PC-3 (cell line): ENCODE measurements at regions not wholly inside any gene's neighbourhood (a gene's known extent, or its start where the extent isn't known, plus 50 kb on each side); places are given as distances from the start of the nearest gene placed in this dataset.

Source experiments
- ATAC-seq: fragments of 200-7000 bp; cut with Tn5 transposase; 2 replicates; pipeline ENCODE4 v1.9.1; 2020; ENCODE audit warnings: mild to moderate bottlenecking, moderate library complexity
- BruUV-seq: library from RNA; stranded (reverse); fragments of 400-500 nt; replicated peaks from 2 replicates; lab custom pipeline; 2021; lab: Mats Ljungman, UMichigan
- CTCF ChIA-PET: fragments of 300-600 bp; sonication (Branson Sonifier 250); formaldehyde crosslinking; loops from one replicate; lab custom pipeline; 2022; ENCODE audit warnings: antibody characterized with exemption; lab: Charles Lee
- POLR2A ChIA-PET: fragments of 300-600 bp; sonication (Branson Sonifier 250); formaldehyde crosslinking; loops from one replicate; lab custom pipeline; 2022; ENCODE audit warnings: antibody characterized with exemption; ENCODE audit not compliant: unreplicated experiment; lab: Charles Lee
- DNase-seq: peaks from one replicate; pipeline ENCODE4 v3.0.0-alpha.2; 2015
- H2AFZ ChIP-seq: fragments of 300-600 bp; sonication (generic); 2 replicates; pipeline ENCODE4 v1.6.0; 2016; ENCODE audit warnings: antibody characterized with exemption, low read length
- H3F3A ChIP-seq: fragments of 300-600 bp; sonication (generic); one replicate; pipeline ENCODE4 v1.6.0; 2017; ENCODE audit warnings: antibody characterized with exemption, low read length, control low read depth, mild to moderate bottlenecking; ENCODE audit not compliant: unreplicated experiment
- H3K27ac ChIP-seq: fragments of 300-600 bp; sonication (generic); 2 replicates; pipeline ENCODE4 v1.5.1; 2016; ENCODE audit warnings: mild to moderate bottlenecking, low read length
- H3K27me3 ChIP-seq: fragments of 300-600 bp; sonication (generic); 2 replicates; pipeline ENCODE4 v1.6.1; 2016; ENCODE audit warnings: low read length, mixed read lengths
- H3K36me3 ChIP-seq: fragments of 300-600 bp; sonication (generic); 2 replicates; pipeline ENCODE4 v1.6.1; 2016; ENCODE audit warnings: low read depth, mixed run types, low read length, mixed read lengths
- H3K4me1 ChIP-seq: fragments of 300-600 bp; sonication (generic); 2 replicates; pipeline ENCODE4 v1.5.1; 2016; ENCODE audit warnings: low read length; ENCODE audit not compliant: insufficient read depth
- H3K4me2 ChIP-seq: fragments of 300-600 bp; sonication (generic); 2 replicates; pipeline ENCODE4 v1.6.0; 2016; ENCODE audit warnings: low read length
- H3K4me3 ChIP-seq: fragments of 300-600 bp; sonication (generic); 2 replicates; pipeline ENCODE4 v1.5.1; 2016; ENCODE audit warnings: mild to moderate bottlenecking, low read length, mixed read lengths
- H3K79me2 ChIP-seq: fragments of 300-600 bp; sonication (generic); 2 replicates; pipeline ENCODE4 v1.6.1; 2017; ENCODE audit warnings: low read length, mixed read lengths
- H3K9ac ChIP-seq: fragments of 300-600 bp; sonication (generic); 2 replicates; pipeline ENCODE4 v1.6.0; 2016; ENCODE audit warnings: mild to moderate bottlenecking, low read length
- H3K9me2 ChIP-seq: fragments of 300-600 bp; sonication (generic); replicated peaks from 2 replicates; pipeline ENCODE4 v1.6.1; 2016; ENCODE audit warnings: mixed run types, low read length, mixed read lengths
- H3K9me3 ChIP-seq: fragments of 300-600 bp; sonication (generic); 2 replicates; pipeline ENCODE4 v1.6.1; 2016; ENCODE audit warnings: low read length, mixed read lengths
- H4K20me1 ChIP-seq: fragments of 300-600 bp; sonication (generic); 2 replicates; pipeline ENCODE4 v1.6.1; 2016; ENCODE audit warnings: low read length, mixed read lengths
- EZH2 ChIP-seq: fragments of 300-600 bp; sonication (generic); IDR thresholded peaks from one replicate; pipeline ENCODE4 v1.6.1; 2017; ENCODE audit warnings: antibody characterized with exemption, mild to moderate bottlenecking, low read length; ENCODE audit not compliant: unreplicated experiment
- EZH2phosphoT487 ChIP-seq: fragments of 300-600 bp; sonication (generic); IDR thresholded peaks from 2 replicates; pipeline ENCODE4 v1.6.1; 2018; ENCODE audit warnings: mild to moderate bottlenecking, antibody characterized with exemption, low read length, borderline replicate concordance
- intact Hi-C: fragments of 100-400 bp; cut with micrococcal nuclease; formaldehyde crosslinking; loops from 2 replicates; pipeline ENCODE4 v1.9.0; 2023
- TF ChIP-seq, protein P1 (sequence below): fragments of 300-600 bp; sonication (generic); conservative IDR thresholded peaks from 2 replicates; pipeline ENCODE4 v1.5.1; 2017; ENCODE audit warnings: antibody characterized with exemption, low read depth, mild to moderate bottlenecking, low read length

DNA sequence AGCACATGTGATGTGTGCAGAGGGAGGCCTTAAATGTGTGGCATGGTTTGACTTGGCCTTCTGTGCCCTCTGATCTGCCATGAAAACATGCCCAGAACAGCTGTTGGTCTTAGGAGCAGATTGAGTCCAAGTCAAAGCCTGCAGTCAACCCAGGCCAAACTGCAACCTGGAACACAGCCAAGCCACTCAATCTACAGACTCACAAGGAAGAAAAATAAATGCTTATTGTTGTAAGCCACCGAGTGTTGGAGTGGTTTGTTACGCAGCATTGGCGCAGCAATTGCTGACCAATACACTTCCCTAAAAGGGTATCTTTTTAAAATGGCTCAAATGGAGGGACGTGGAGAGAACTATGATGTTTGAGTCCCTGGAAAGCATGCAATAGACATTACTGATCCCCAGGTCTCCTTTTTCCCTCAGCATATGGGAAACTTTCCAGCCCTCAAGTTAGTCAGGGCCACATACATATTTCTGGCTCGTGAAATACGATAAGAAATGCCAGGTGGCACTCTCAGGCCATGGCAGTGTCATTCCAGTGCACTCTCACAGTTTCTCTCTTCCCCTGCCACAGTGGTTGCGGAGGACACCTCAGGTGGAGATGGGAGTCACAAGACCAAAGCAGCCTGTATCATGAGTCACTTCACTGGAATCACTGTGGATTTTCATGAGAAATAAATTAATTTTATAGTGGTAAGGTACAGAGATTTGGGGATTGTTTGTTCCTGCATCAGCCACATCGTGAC, 168.0 kb upstream of the ZNF618 start:
- ATAC-seq (no peak), DNase-seq (peak; percentile 2)
- H4K20me1 ChIP-seq = no peaks in the 10 kb centered on the region
- ChIA-PET CTCF (no interaction called here), POLR2A (no interaction called here)
- intact Hi-C loops = no loop called here
- H3F3A ChIP-seq = no peaks in the 10 kb centered on the region
- H3K36me3 ChIP-seq = no peaks in the 10 kb centered on the region
- H3K79me2 ChIP-seq = no peaks in the 10 kb centered on the region
- no peaks in the 10 kb centered on the region for H3K27me3 ChIP-seq
- no peaks in the 10 kb centered on the region for H3K9me2 ChIP-seq
- H2AFZ ChIP-seq = no peak overlapping the region
- no peak overlapping the region for H3K4me3 ChIP-seq
- H3K4me2 ChIP-seq = no peak overlapping the region
- no peak for TF ChIP-seq EZH2
- no peak for TF ChIP-seq EZH2phosphoT487
- TF ChIP-seq, protein P1, sequence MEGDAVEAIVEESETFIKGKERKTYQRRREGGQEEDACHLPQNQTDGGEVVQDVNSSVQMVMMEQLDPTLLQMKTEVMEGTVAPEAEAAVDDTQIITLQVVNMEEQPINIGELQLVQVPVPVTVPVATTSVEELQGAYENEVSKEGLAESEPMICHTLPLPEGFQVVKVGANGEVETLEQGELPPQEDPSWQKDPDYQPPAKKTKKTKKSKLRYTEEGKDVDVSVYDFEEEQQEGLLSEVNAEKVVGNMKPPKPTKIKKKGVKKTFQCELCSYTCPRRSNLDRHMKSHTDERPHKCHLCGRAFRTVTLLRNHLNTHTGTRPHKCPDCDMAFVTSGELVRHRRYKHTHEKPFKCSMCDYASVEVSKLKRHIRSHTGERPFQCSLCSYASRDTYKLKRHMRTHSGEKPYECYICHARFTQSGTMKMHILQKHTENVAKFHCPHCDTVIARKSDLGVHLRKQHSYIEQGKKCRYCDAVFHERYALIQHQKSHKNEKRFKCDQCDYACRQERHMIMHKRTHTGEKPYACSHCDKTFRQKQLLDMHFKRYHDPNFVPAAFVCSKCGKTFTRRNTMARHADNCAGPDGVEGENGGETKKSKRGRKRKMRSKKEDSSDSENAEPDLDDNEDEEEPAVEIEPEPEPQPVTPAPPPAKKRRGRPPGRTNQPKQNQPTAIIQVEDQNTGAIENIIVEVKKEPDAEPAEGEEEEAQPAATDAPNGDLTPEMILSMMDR = no peak
- no peak overlapping the region for H3K27ac ChIP-seq
- H3K4me1 ChIP-seq = no peaks in the 10 kb centered on the region
- no peak overlapping the region for H3K9ac ChIP-seq
- no peaks in the 10 kb centered on the region for H3K9me3 ChIP-seq
- BruUV-seq = no TSS peak

DNA sequence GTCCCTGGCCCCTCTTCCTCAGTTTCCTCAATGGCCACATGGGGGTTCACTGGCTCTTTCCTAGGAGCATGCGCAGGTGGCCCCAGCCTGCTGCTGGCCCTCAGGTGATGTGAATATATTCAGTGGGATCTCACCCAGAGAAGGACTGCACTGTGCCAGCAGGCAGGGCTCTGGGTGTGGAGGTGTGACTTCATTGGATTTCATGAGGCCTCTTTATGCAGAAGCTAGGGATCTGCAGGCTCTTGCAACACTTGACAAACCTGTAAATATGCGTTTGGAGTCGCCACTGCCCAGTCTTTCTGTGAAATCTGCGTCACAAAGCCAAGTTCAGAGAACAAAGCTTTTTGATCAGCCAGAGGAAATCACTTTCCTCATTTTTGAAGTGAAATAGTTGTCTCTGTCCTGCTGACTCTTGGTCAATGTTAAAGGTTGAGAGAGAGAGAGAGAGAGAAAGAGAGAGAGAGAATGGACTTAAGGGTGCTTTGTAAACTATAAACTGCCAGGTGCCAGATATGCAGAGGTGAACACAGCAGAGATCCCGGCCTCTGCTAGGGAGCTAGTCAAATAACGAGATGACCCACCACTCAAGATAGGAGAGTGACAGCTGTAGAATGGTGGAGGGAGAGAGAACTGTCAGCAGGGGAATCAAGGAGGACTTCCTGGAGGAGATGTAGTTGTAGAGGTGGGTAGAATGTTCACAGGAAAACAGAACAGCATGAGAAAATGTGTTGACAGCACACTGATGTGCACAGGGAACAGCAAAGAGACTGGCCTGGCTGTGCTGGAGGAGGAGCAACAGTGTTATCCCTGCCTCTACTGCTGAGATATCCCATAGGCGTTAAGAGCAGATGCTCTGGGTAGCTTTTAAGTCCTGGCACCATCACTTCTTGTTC, 167.0 kb upstream of the ZNF618 start:
- Histone ChIP-seq H3K4me3 (no peak overlapping the region), H3K4me2 (no peak overlapping the region), H3K79me2 (no peaks in the 10 kb centered on the region), H3F3A (no peaks in the 10 kb centered on the region), H3K36me3 (no peaks in the 10 kb centered on the region), H4K20me1 (no peaks in the 10 kb centered on the region), H3K27ac (no peak overlapping the region), H3K9me2 (no peaks in the 10 kb centered on the region), H3K4me1 (no peaks in the 10 kb centered on the region), H2AFZ (no peak overlapping the region), H3K27me3 (no peaks in the 10 kb centered on the region), H3K9me3 (no peaks in the 10 kb centered on the region), H3K9ac (no peak overlapping the region)
- DNase-seq = no peak
- ChIA-PET POLR2A (no interaction called here), CTCF (no interaction called here)
- intact Hi-C loops = no loop called here
- no peak for ATAC-seq
- TF ChIP-seq EZH2phosphoT487 = no peak
- TF ChIP-seq EZH2 = no peak
- TF ChIP-seq, protein P1 = no peak
- BruUV-seq = no TSS peak
